Nephron (organoid): ENCODE measurements at regions not wholly inside any gene's neighbourhood (a gene's known extent, or its start where the extent isn't known, plus 50 kb on each side); places are given as distances from the start of the nearest gene placed in this dataset.

Experiments used
- H3K27ac Mint-ChIP-seq, 3 experiments: 2 replicates each; pipeline ENCODE4 v1.8.0; 2020; ENCODE audit warnings: mixed read lengths in 3 of 3, mild to moderate bottlenecking in 2 of 3, moderate library complexity in 1 of 3
- H3K27me3 Mint-ChIP-seq: 2 replicates; pipeline ENCODE4 v1.8.0; 2021; ENCODE audit warnings: low read depth, mild to moderate bottlenecking, moderate library complexity, mixed read lengths
- H3K36me3 Mint-ChIP-seq: 2 replicates; pipeline ENCODE4 v1.8.0; 2020; ENCODE audit warnings: low read depth, mixed read lengths
- H3K4me1 Mint-ChIP-seq: 2 replicates; pipeline ENCODE4 v1.8.0; 2020; ENCODE audit warnings: mixed read lengths
- H3K4me3 Mint-ChIP-seq, 3 experiments: 2 replicates each; pipeline ENCODE4 v1.8.0; 2020; ENCODE audit warnings: mild to moderate bottlenecking in 3 of 3, mixed read lengths in 3 of 3, moderate library complexity in 2 of 3
- H3K9me3 Mint-ChIP-seq: 2 replicates; pipeline ENCODE4 v1.8.0; 2020; ENCODE audit warnings: mixed read lengths
- CTCF ChIP-seq, 3 experiments: fragments of 200-600 bp; sonication (generic); IDR thresholded peaks; one replicate each; pipeline ENCODE4 v1.5.0; 2021; ENCODE audit warnings: antibody characterized with exemption in 3 of 3; ENCODE audit not compliant: unreplicated experiment in 3 of 3

- Mint-ChIP-seq H3K27me3 (no peaks in the 10 kb centered on the region), H3K4me3 (no peak overlapping the region), H3K4me1 (no peaks in the 10 kb centered on the region)
Observed at GRCh38 chr2:40827392-40827791, 375.5 kb upstream of the SLC8A1 start.

GRCh38 chr2:40831321-40831873 is 379.5 kb upstream of the SLC8A1 start:
- no peaks in the 10 kb centered on the region for H3K4me1 Mint-ChIP-seq

More at GRCh38 chr2:40827392-40827791, 375.5 kb upstream of the SLC8A1 start:
- Mint-ChIP-seq H3K9me3 (no peaks in the 10 kb centered on the region), H3K27ac (no peak overlapping the region), H3K36me3 (no peaks in the 10 kb centered on the region)
- no peak for TF ChIP-seq CTCF (IDR thresholded peaks at IDR 0.05; ENCODE audit: unreplicated experiment in 3 of 3)

DNA sequence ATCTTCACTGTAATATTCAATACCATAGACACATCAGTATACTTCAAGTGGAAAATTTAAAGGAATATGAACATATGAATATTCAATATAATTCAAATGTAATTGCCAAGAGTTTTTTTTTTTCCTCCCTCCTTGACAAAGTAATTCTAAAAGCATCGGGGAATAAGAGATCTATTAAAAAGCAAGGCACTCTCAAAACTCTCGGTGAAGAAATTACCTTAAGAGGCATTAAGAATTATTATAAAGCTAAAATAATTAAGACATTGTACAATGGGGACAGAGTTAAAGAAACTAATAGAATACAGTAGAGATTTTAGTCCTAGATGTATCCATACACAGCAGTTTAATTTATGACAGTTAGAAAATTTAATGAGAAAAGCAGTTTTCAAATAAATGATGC is 390.0 kb upstream of the SLC8A1 start:
- Mint-ChIP-seq H3K27ac (no peak overlapping the region), H3K9me3 (no peaks in the 10 kb centered on the region), H3K4me1 (no peaks in the 10 kb centered on the region), H3K36me3 (no peaks in the 10 kb centered on the region), H3K4me3 (no peak overlapping the region), H3K27me3 (no peaks in the 10 kb centered on the region)
- TF ChIP-seq CTCF (IDR thresholded peaks at IDR 0.05; ENCODE audit: unreplicated experiment in 3 of 3): no peak

More at GRCh38 chr2:40831321-40831873, 379.5 kb upstream of the SLC8A1 start:
- H3K4me3 Mint-ChIP-seq: no peak overlapping the region
- H3K9me3 Mint-ChIP-seq: peaks cover 6% of the 10 kb centered on the region
- no peak for TF ChIP-seq CTCF (IDR thresholded peaks at IDR 0.05; ENCODE audit: unreplicated experiment in 3 of 3)
- H3K27me3 Mint-ChIP-seq: no peaks in the 10 kb centered on the region
- H3K27ac Mint-ChIP-seq: no peak overlapping the region
- H3K36me3 Mint-ChIP-seq: no peaks in the 10 kb centered on the region

DNA sequence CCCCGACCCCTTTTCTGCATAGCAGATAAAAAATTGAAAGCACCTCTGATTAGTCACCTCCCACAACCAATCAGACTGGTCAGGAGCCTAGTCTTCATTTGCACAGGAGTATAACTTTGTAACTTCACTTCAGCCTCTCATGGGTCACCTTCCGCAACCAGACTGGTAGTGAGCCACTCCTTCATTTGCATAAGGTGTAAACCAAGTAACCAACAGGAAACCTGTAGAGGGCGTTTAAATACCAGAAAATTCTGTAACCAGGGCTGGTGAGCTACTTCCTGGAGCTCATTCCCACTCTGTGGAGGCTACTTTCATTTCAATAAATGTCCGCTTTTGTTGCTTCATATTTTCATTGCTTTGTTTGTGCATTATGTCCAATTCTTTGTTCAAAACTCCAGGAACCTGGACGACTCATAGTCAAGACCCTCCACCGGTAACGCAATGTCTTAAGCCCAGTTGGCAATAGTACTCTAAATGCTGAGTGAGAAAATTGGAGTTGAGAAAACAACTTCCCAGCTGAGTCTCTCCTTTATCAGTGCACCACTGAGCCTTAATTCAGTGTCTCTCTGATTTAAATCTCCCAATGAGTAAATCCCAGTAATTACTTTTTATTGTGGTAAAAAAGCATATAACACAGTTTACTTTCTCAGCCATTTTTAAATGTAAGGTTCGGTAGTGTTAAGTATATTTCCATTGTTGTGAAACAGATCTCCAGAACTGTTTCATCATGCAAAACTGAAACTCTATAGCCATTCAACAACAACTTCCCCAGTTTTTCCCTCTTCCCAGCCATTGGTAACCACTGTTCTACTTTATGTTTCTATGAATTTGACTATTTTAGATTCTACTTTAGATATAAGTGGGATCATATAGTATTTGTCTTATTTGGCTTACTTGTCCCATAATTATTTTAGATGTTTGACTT is 392.7 kb upstream of the SLC8A1 start:
- H3K4me3 Mint-ChIP-seq: no peak overlapping the region
- TF ChIP-seq CTCF (IDR thresholded peaks at IDR 0.05; ENCODE audit: unreplicated experiment in 3 of 3): no peak
- H3K27me3 Mint-ChIP-seq: no peaks in the 10 kb centered on the region
- no peaks in the 10 kb centered on the region for H3K9me3 Mint-ChIP-seq
- H3K27ac Mint-ChIP-seq: no peak overlapping the region
- H3K36me3 Mint-ChIP-seq: no peaks in the 10 kb centered on the region
- no peaks in the 10 kb centered on the region for H3K4me1 Mint-ChIP-seq

DNA sequence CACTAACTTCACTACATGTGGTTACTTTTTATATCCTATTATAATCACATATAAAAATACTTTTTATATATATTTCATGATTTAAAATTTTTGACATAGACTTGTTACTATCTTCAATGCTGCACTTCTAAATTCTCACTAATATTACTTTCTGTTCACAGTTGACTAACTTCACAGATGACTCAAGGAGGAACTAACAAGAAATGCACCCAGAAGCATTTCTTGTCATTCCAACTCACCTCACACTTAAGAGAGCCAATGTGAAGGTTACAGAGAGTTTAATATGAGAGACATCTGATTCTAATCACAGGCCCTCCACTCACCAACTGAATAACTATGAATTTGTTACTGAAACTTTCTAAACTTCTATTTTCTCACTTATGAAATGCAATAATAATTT is 399.8 kb upstream of the SLC8A1 start:
- no peaks in the 10 kb centered on the region for H3K36me3 Mint-ChIP-seq
- H3K27me3 Mint-ChIP-seq: no peaks in the 10 kb centered on the region
- H3K9me3 Mint-ChIP-seq: peaks cover 5% of the 10 kb centered on the region
- no peak for TF ChIP-seq CTCF (IDR thresholded peaks at IDR 0.05; ENCODE audit: unreplicated experiment in 3 of 3)
- H3K27ac Mint-ChIP-seq: no peak overlapping the region
- H3K4me3 Mint-ChIP-seq: no peak overlapping the region
- H3K4me1 Mint-ChIP-seq: no peaks in the 10 kb centered on the region
